ENCODE measurements at regions not wholly inside any gene's neighbourhood (a gene's known extent, or its start where the extent isn't known, plus 50 kb on each side); places are given as distances from the start of the nearest gene placed in this dataset.
"Not testable (repeated sequence)": the region's sequence is repeated elsewhere in the genome, so short reads cannot be mapped to it uniquely, and the experiment has no call there.

- DNase-seq (ENCODE audit: low read depth in 2 of 2) = no peak
Observed at GRCh38 chr6:103629613-103630012, 1230.1 kb downstream of the HACE1 start.

- DNase-seq (ENCODE audit: low read depth in 2 of 2) = no peak
Observed at GRCh38 chr6:103617642-103618041, 1242.1 kb downstream of the HACE1 start.

- DNase-seq (ENCODE audit: low read depth in 2 of 2) = no peak
Observed at GRCh38 chr6:103587722-103588121, 1272.0 kb downstream of the HACE1 start.

- DNase-seq (ENCODE audit: low read depth in 2 of 2) = no peak
Observed at GRCh38 chr6:103578115-103578514, 1281.6 kb downstream of the HACE1 start.

GRCh38 chr6:103570431-103570830 lies 1289.3 kb downstream of the HACE1 start:
- no peak for DNase-seq (ENCODE audit: low read depth in 2 of 2)

- DNase-seq (ENCODE audit: low read depth in 2 of 2) = no peak
Observed at GRCh38 chr6:103554911-103555310, 1304.8 kb downstream of the HACE1 start.

GRCh38 chr6:103538381-103538780 lies 1321.3 kb downstream of the HACE1 start:
- DNase-seq (ENCODE audit: low read depth in 2 of 2) = no peak

GRCh38 chr6:103534814-103535213 lies 1324.9 kb downstream of the HACE1 start:
- no peak for DNase-seq (ENCODE audit: low read depth in 2 of 2)

- DNase-seq (ENCODE audit: low read depth in 2 of 2) = no peak
Observed at GRCh38 chr6:103534095-103534494, 1325.6 kb downstream of the HACE1 start.

GRCh38 chr6:103522045-103522444 lies 1337.7 kb downstream of the HACE1 start:
- DNase-seq (ENCODE audit: low read depth in 2 of 2) = no peak

GRCh38 chr6:103516336-103516735 lies 1343.4 kb downstream of the HACE1 start:
- no peak for DNase-seq (ENCODE audit: low read depth in 2 of 2)

GRCh38 chr6:103507052-103507451 lies 1352.7 kb downstream of the HACE1 start:
- DNase-seq (ENCODE audit: low read depth in 2 of 2) = no peak

- DNase-seq (ENCODE audit: low read depth in 2 of 2) = no peak
Observed at GRCh38 chr6:103505155-103505518, 1354.6 kb downstream of the HACE1 start.

GRCh38 chr6:103504501-103505154 lies 1355.1 kb downstream of the HACE1 start:
- no peak for DNase-seq (ENCODE audit: low read depth in 2 of 2)

GRCh38 chr6:103496588-103496987 lies 1363.1 kb downstream of the HACE1 start:
- DNase-seq (ENCODE audit: low read depth in 2 of 2) = not testable (repeated sequence)

- DNase-seq (ENCODE audit: low read depth in 2 of 2) = no peak
Observed at GRCh38 chr6:103456652-103457051, 1403.1 kb downstream of the HACE1 start.

- no peak for DNase-seq (ENCODE audit: low read depth in 2 of 2)
Observed at GRCh38 chr6:103455275-103455674, 1404.4 kb downstream of the HACE1 start.

- DNase-seq (ENCODE audit: low read depth in 2 of 2) = no peak
Observed at GRCh38 chr6:103409475-103409874, 1450.2 kb downstream of the HACE1 start.

- no peak for DNase-seq (ENCODE audit: low read depth in 2 of 2)
Observed at GRCh38 chr6:103405321-103405720, 1454.4 kb downstream of the HACE1 start.

GRCh38 chr6:103404799-103405198 lies 1454.9 kb downstream of the HACE1 start:
- no peak for DNase-seq (ENCODE audit: low read depth in 2 of 2)

GRCh38 chr6:103396768-103397167 lies 1463.0 kb downstream of the HACE1 start:
- no peak for DNase-seq (ENCODE audit: low read depth in 2 of 2)

GRCh38 chr6:103379272-103379671 lies 1480.4 kb downstream of the HACE1 start:
- no peak for DNase-seq (ENCODE audit: low read depth in 2 of 2)

GRCh38 chr6:103367212-103367611 lies 1492.5 kb downstream of the HACE1 start:
- no peak for DNase-seq (ENCODE audit: low read depth in 2 of 2)

- DNase-seq (ENCODE audit: low read depth in 2 of 2) = no peak
Observed at GRCh38 chr6:103356531-103356930, 1503.2 kb downstream of the HACE1 start.

Data from stimulated activated CD4-positive, alpha-beta T cell treated with anti-CD3 and anti-CD28 coated beads, Interleukin-1b, Interleukin-23, amount 100 ng/mL, for 1 hour (primary cell).